ENCODE measurements at regions not wholly inside any gene's neighbourhood (a gene's known extent, or its start where the extent isn't known, plus 50 kb on each side); places are given as distances from the start of the nearest gene placed in this dataset.

GRCh38 chr4:104235967-104236366 lies 258.7 kb downstream of the CXXC4 start:
- TF ChIP-seq POLR2AphosphoS5 (IDR thresholded peaks at IDR 0.05; ENCODE audit: low read depth) (no peak), CTCF (conservative IDR thresholded peaks at IDR 0.05; ENCODE audit: low read depth in 2 of 2) (no peak), EZH2 (IDR thresholded peaks at IDR 0.05; ENCODE audit: low read depth, unreplicated experiment) (no peak), CREB1 (CRISPR knock-in tag; IDR thresholded peaks at IDR 0.05; ENCODE audit: low read depth) (no peak)

All from GM23338 (cell line).